ENCODE measurements at regions not wholly inside any gene's neighbourhood (a gene's known extent, or its start where the extent isn't known, plus 50 kb on each side); places are given as distances from the start of the nearest gene placed in this dataset.

GRCh38 chr15:70202756-70203155 lies 105.0 kb upstream of the TLE3 start:
- TF ChIP-seq, protein P1, sequence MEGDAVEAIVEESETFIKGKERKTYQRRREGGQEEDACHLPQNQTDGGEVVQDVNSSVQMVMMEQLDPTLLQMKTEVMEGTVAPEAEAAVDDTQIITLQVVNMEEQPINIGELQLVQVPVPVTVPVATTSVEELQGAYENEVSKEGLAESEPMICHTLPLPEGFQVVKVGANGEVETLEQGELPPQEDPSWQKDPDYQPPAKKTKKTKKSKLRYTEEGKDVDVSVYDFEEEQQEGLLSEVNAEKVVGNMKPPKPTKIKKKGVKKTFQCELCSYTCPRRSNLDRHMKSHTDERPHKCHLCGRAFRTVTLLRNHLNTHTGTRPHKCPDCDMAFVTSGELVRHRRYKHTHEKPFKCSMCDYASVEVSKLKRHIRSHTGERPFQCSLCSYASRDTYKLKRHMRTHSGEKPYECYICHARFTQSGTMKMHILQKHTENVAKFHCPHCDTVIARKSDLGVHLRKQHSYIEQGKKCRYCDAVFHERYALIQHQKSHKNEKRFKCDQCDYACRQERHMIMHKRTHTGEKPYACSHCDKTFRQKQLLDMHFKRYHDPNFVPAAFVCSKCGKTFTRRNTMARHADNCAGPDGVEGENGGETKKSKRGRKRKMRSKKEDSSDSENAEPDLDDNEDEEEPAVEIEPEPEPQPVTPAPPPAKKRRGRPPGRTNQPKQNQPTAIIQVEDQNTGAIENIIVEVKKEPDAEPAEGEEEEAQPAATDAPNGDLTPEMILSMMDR (IDR thresholded peaks at IDR 0.05) = no peak
- TF ChIP-seq POLR2A (IDR thresholded peaks at IDR 0.05) (no peak), EP300 (IDR thresholded peaks at IDR 0.05) (no peak)
